ENCODE measurements at regions not wholly inside any gene's neighbourhood (a gene's known extent, or its start where the extent isn't known, plus 50 kb on each side); places are given as distances from the start of the nearest gene placed in this dataset.

GRCh38 chr7:111667488-111667887, 105.2 kb upstream of the IMMP2L start:
- WGBS, 2 experiments (ENCODE audit: extremely low coverage in 2 of 2, insufficient read length in 1 of 2) = no CpG with 5 or more reads among the region's 1 CpG
- H3K23ac ChIP-seq (ENCODE audit: low read depth, low read length) = no peak overlapping the region
- no peaks in the 10 kb centered on the region for H3K79me1 ChIP-seq (ENCODE audit: low read depth in 1 of 2, low read length in 2 of 2)
- no peaks in the 10 kb centered on the region for H4K20me1 ChIP-seq (ENCODE audit: insufficient read depth, low read length)
- no peak overlapping the region for H2BK5ac ChIP-seq (ENCODE audit: low read depth, low read length, poor library complexity, severe bottlenecking)
- no peak overlapping the region for H4K8ac ChIP-seq (ENCODE audit: low read depth in 2 of 2, low read length in 2 of 2)
- H3K27ac ChIP-seq (ENCODE audit: insufficient read depth, low read length) = no peak overlapping the region
- no peak overlapping the region for H4K91ac ChIP-seq (ENCODE audit: insufficient read depth, low read depth, low read length)
- no peak overlapping the region for H2BK20ac ChIP-seq (ENCODE audit: low read depth, low read length)
- no peaks in the 10 kb centered on the region for H3K36me3 ChIP-seq (ENCODE audit: control insufficient read depth, insufficient read depth, low read length)
- H3K9ac ChIP-seq (ENCODE audit: low read depth, low read length) = no peak overlapping the region
- no peaks in the 10 kb centered on the region for H3K27me3 ChIP-seq (ENCODE audit: control insufficient read depth, insufficient read depth, low read length)
- H3K18ac ChIP-seq (ENCODE audit: low read depth, low read length) = no peak overlapping the region
- no peak overlapping the region for H3K56ac ChIP-seq (ENCODE audit: extremely low read depth, insufficient read depth, low read length)
- no peak overlapping the region for H3K4ac ChIP-seq (ENCODE audit: low read depth, low read length)
- H3K14ac ChIP-seq (replicated peaks; ENCODE audit: low read depth, low read length) = no peak overlapping the region
- ATAC-seq (ENCODE audit: low read depth) (no peak), DNase-seq (no peak)
- in situ Hi-C loops (cut with MboI; ENCODE audit: low sequenced_read_pairs) = no loop called here
- no peak overlapping the region for H2BK15ac ChIP-seq (ENCODE audit: low read depth, low read length)
- H3K4me3 ChIP-seq (ENCODE audit: insufficient read depth, low read depth, low read length) = no peak overlapping the region
- no peak overlapping the region for H4K5ac ChIP-seq (ENCODE audit: low read depth, low read length)
- no peak overlapping the region for H2AK5ac ChIP-seq (ENCODE audit: low read depth, low read length)
- no peaks in the 10 kb centered on the region for H3K9me1 ChIP-seq (ENCODE audit: insufficient read depth, low read length)
- dilution Hi-C loops (cut with HindIII; ENCODE audit: low sequenced_read_pairs, unreplicated experiment) = no loop called here
- BruUV-seq (replicated peaks) = no TSS peak
- H2AFZ ChIP-seq (replicated peaks; ENCODE audit: low read length, poor library complexity) = no peak overlapping the region
- CTCF ChIA-PET = interaction anchor here (0.6 kb wide), 1 partner anchor 10 kb away, joined by 6 read pairs; no protein-coding TSS in a partner anchor
- POLR2A ChIA-PET (ENCODE audit: unreplicated experiment) = no interaction called here
- no peaks in the 10 kb centered on the region for H3K9me3 ChIP-seq (ENCODE audit: control insufficient read depth, insufficient read depth, low read length)
- no peaks in the 10 kb centered on the region for H3K4me1 ChIP-seq (ENCODE audit: control insufficient read depth, insufficient read depth, low read length)
- no peak overlapping the region for H3K4me2 ChIP-seq (ENCODE audit: low read depth, low read length)
- TF ChIP-seq SMC3 (IDR thresholded peaks at IDR 0.05; ENCODE audit: low read depth, low read length) = no peak
- no peak for TF ChIP-seq MAFK (IDR thresholded peaks at IDR 0.05; ENCODE audit: low read depth, low read length)
- TF ChIP-seq NFE2L2 (IDR thresholded peaks at IDR 0.05; ENCODE audit: low read depth, low read length) = no peak
- H2AK9ac ChIP-seq (replicated peaks; ENCODE audit: low read depth, low read length, poor library complexity) = no peak overlapping the region
- intact Hi-C loops (cut with micrococcal nuclease) = no loop called here
- H2BK120ac ChIP-seq (ENCODE audit: low read depth, low read length) = no peak overlapping the region

Data from IMR-90 (cell line).